DND-41 (cell line): ENCODE measurements at regions not wholly inside any gene's neighbourhood (a gene's known extent, or its start where the extent isn't known, plus 50 kb on each side); places are given as distances from the start of the nearest gene placed in this dataset.

Source experiments
- ATAC-seq: fragments of 200-7000 bp; cut with Tn5 transposase; 3 replicates; pipeline ENCODE4 v1.9.1; 2021; ENCODE audit warnings: low read depth; ENCODE audit not compliant: insufficient read depth
- DNase-seq: peaks from one replicate; pipeline ENCODE4 v3.0.0-alpha.2; 2020
- H2AFZ ChIP-seq: 2 replicates; pipeline ENCODE4 v1.6.0; 2012; ENCODE audit warnings: low read depth, low read length
- H3K27ac ChIP-seq: 2 replicates; pipeline ENCODE4 v1.5.1; 2012; ENCODE audit warnings: low read length, inconsistent platforms
- H3K27me3 ChIP-seq: fragments of 200-600 bp; sonication (generic); 2 replicates; pipeline ENCODE4 v1.6.0; 2012; ENCODE audit warnings: low read length, mild to moderate bottlenecking, inconsistent platforms; ENCODE audit not compliant: insufficient read depth, poor library complexity
- H3K36me3 ChIP-seq: 2 replicates; pipeline ENCODE4 v1.5.1; 2012; ENCODE audit warnings: low read length, inconsistent platforms; ENCODE audit not compliant: insufficient read depth
- H3K4me1 ChIP-seq: 2 replicates; pipeline ENCODE4 v1.5.1; 2012; ENCODE audit warnings: mild to moderate bottlenecking, low read length; ENCODE audit not compliant: insufficient read depth
- H3K4me2 ChIP-seq: 2 replicates; pipeline ENCODE4 v1.6.0; 2012; ENCODE audit warnings: mild to moderate bottlenecking, moderate library complexity, low read length, inconsistent platforms; ENCODE audit not compliant: insufficient read depth
- H3K4me3 ChIP-seq, 2 experiments: fragments of 200-600 bp in 1 of 2; shearing (Covaris generic) in 1 of 2; 2 replicates each; pipeline ENCODE4 v1.5.1; 2012 to 2016; ENCODE audit warnings: inconsistent platforms in 2 of 2, low read length in 2 of 2, mild to moderate bottlenecking in 2 of 2, low read depth in 1 of 2, moderate library complexity in 1 of 2
- H3K79me2 ChIP-seq: 2 replicates; pipeline ENCODE4 v1.6.0; 2012; ENCODE audit warnings: low read length, inconsistent platforms; ENCODE audit not compliant: insufficient read depth
- H3K9ac ChIP-seq: 2 replicates; pipeline ENCODE4 v1.6.0; 2012; ENCODE audit warnings: low read depth, mild to moderate bottlenecking, inconsistent platforms, low read length, moderate library complexity
- H3K9me3 ChIP-seq: 2 replicates; pipeline ENCODE4 v1.5.1; 2012; ENCODE audit warnings: low read length, moderate library complexity, mild to moderate bottlenecking, inconsistent platforms; ENCODE audit not compliant: insufficient read depth, severe bottlenecking
- H4K20me1 ChIP-seq: 2 replicates; pipeline ENCODE4 v1.6.0; 2012; ENCODE audit warnings: low read length; ENCODE audit not compliant: insufficient read depth
- CTCF ChIP-seq: IDR thresholded peaks from 2 replicates; pipeline ENCODE4 v1.5.1; 2012; ENCODE audit warnings: borderline replicate concordance, low read length, moderate library complexity, mild to moderate bottlenecking; ENCODE audit not compliant: poor library complexity, severe bottlenecking; ENCODE audit errors: extremely low read depth
- EZH2 ChIP-seq: IDR thresholded peaks from 3 replicates; pipeline ENCODE4 v1.6.1; 2012; ENCODE audit warnings: borderline replicate concordance, low read depth, mild to moderate bottlenecking, moderate library complexity, low read length, inconsistent platforms; ENCODE audit not compliant: severe bottlenecking

GRCh38 chr2:155218945-155219344 is 520.5 kb downstream of the KCNJ3 start:
- Histone ChIP-seq H3K9me3 (no peaks in the 10 kb centered on the region), H3K27me3 (no peaks in the 10 kb centered on the region), H3K4me2 (no peak overlapping the region), H3K4me3 (no peak overlapping the region), H2AFZ (no peak overlapping the region), H3K9ac (no peak overlapping the region), H3K79me2 (no peaks in the 10 kb centered on the region), H3K4me1 (no peaks in the 10 kb centered on the region), H4K20me1 (no peaks in the 10 kb centered on the region), H3K27ac (no peak overlapping the region), H3K36me3 (no peaks in the 10 kb centered on the region)
- ATAC-seq, result no peak
- TF ChIP-seq EZH2 (no peak), CTCF (no peak)
- no peak for DNase-seq

DNA sequence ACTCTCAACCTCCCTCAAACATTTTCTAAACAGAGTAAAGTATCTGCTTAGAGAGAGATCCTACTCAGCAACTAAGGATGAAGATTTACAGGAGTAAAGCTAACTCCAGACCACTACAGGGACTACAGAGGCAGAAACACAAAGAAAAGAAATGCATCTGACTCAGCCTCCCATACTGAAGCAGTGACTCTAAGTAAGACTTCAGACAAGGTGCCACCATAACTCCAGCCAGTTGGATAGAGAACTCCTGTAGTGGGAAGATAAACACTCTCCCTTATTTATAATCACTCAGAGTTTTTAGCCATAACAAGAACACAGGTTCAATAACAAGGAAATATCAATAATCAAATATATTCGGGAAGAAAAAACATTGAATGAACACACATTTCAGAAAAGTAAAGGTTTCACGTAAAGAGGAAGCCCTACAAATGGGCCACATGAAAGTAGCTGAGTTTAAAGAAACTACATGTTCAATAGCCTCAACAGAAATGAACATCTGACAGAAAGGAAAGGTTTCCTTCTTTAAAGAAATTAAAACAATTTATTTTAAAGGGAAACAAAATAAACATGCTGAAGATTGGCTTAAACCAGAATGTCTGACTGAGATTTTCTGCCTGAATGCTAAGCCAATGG is 519.9 kb downstream of the KCNJ3 start:
- no peak for TF ChIP-seq CTCF
- TF ChIP-seq EZH2, result no peak
- DNase-seq (no peak), ATAC-seq (no peak)
- Histone ChIP-seq H4K20me1 (no peaks in the 10 kb centered on the region), H3K79me2 (no peaks in the 10 kb centered on the region), H3K9me3 (no peaks in the 10 kb centered on the region), H3K27ac (no peak overlapping the region), H3K27me3 (no peaks in the 10 kb centered on the region), H2AFZ (no peak overlapping the region), H3K36me3 (no peaks in the 10 kb centered on the region), H3K4me1 (no peaks in the 10 kb centered on the region), H3K4me2 (no peak overlapping the region), H3K9ac (no peak overlapping the region), H3K4me3 (no peak overlapping the region)

DNA sequence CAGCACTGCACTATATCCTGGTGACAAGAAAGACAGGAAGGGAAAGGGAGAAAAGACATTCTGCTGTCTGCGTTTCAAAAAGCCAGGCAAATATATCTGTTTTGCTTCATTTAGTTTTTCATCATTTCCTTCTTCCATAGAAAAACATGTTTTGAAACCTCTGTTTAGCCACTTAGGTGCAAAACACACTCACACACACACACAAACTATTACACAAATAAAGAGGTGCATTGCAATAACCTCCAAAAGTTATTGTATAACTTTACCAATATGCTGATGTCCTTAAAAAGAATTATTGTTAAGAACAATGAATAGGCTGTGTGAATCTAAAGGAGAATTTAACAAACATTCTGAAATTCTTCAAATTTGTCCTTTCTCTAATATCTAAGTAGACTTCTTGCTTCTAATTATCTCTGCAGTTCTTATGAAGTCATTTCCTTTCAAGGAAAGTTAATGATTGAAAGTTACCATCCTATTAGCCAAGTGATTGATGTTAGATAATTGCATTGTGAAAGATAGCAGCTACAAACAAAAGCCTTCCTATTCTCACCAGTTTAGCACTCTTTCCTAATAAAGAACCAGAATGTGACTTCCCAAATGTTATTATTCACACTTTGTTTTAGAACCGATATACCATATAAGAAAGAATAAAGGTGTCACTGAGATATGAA is 516.7 kb downstream of the KCNJ3 start:
- no peaks in the 10 kb centered on the region for H3K27me3 ChIP-seq
- H3K27ac ChIP-seq, result no peak overlapping the region
- no peak overlapping the region for H3K9ac ChIP-seq
- no peak for TF ChIP-seq EZH2
- no peak for TF ChIP-seq CTCF
- no peak overlapping the region for H3K4me2 ChIP-seq
- no peaks in the 10 kb centered on the region for H4K20me1 ChIP-seq
- H2AFZ ChIP-seq, result no peak overlapping the region
- no peak for ATAC-seq
- no peaks in the 10 kb centered on the region for H3K4me1 ChIP-seq
- no peaks in the 10 kb centered on the region for H3K79me2 ChIP-seq
- H3K9me3 ChIP-seq, result no peaks in the 10 kb centered on the region
- H3K36me3 ChIP-seq, result no peaks in the 10 kb centered on the region
- H3K4me3 ChIP-seq, result no peak overlapping the region
- no peak for DNase-seq
